GM12878 (cell line): ENCODE measurements at regions not wholly inside any gene's neighbourhood (a gene's known extent, or its start where the extent isn't known, plus 50 kb on each side); places are given as distances from the start of the nearest gene placed in this dataset.

Source experiments
- ATAC-seq: fragments of 200-7000 bp; cut with Tn5 transposase; 3 replicates; pipeline ENCODE4 v1.9.1; 2020; ENCODE audit warnings: mild to moderate bottlenecking, moderate library complexity
- BruUV-seq: library from RNA; stranded (reverse); fragments of 400-500 nt; replicated peaks from 2 replicates; lab custom pipeline; 2021; lab: Mats Ljungman, UMichigan
- CTCF ChIA-PET: fragments of 300-600 bp; sonication (Branson Sonifier 250); formaldehyde crosslinking; extraction: SDS; loops from one replicate; lab custom pipeline; 2021; ENCODE audit warnings: inconsistent platforms; lab: Yijun Ruan, JAX
- POLR2A ChIA-PET: fragments of 350-600 bp; formaldehyde crosslinking; extraction: SDS; loops from one replicate; lab custom pipeline; 2021; ENCODE audit warnings: inconsistent platforms; lab: Charles Lee
- RAD21 ChIA-PET: fragments of 300-600 bp; sonication (Branson Sonifier 250); formaldehyde crosslinking; loops from one replicate; lab custom pipeline; 2023; ENCODE audit warnings: antibody characterized with exemption; ENCODE audit not compliant: unreplicated experiment; lab: Charles Lee
- SMC1A ChIA-PET: fragments of 300-600 bp; sonication (Branson Sonifier 250); formaldehyde crosslinking; loops from one replicate; lab custom pipeline; 2023; ENCODE audit not compliant: unreplicated experiment, uncharacterized antibody; lab: Charles Lee
- DNase-seq: peaks from one replicate; pipeline ENCODE4 v3.0.0-alpha.2; 2011; ENCODE audit warnings: low read depth, low spot score
- FAIRE-seq: peaks from 3 replicates; lab custom pipeline; 2011; peaks lifted over from hg19 to GRCh38; lab: Jason Lieb, UNC
- H2AFZ ChIP-seq: 2 replicates; pipeline ENCODE4 v1.6.0; 2011; ENCODE audit warnings: low read depth, low read length, control low read depth; ENCODE audit not compliant: control insufficient read depth
- H3K27ac ChIP-seq: 2 replicates; pipeline ENCODE4 v1.5.1; 2011; ENCODE audit warnings: control low read depth; ENCODE audit not compliant: control insufficient read depth, insufficient read depth
- H3K27me3 ChIP-seq, 2 experiments: replicated peaks in 1 of 2; 2 replicates each; pipeline versions ENCODE4 v1.6.0 to v1.6.1; 2011; ENCODE audit warnings: low read length in 1 of 2; ENCODE audit not compliant: control insufficient read depth in 2 of 2, insufficient read depth in 2 of 2
- H3K36me3 ChIP-seq, 2 experiments: 2 replicates each; pipeline ENCODE4 v1.5.1; 2011; ENCODE audit warnings: low read length in 1 of 2; ENCODE audit not compliant: control insufficient read depth in 2 of 2, insufficient read depth in 2 of 2
- H3K4me1 ChIP-seq: 2 replicates; pipeline ENCODE4 v1.6.1; 2011; ENCODE audit warnings: mild to moderate bottlenecking, low read length, moderate library complexity, mixed read lengths; ENCODE audit not compliant: control insufficient read depth, insufficient read depth
- H3K4me2 ChIP-seq: 2 replicates; pipeline ENCODE4 v1.6.0; 2011; ENCODE audit warnings: control low read depth; ENCODE audit not compliant: control insufficient read depth, insufficient read depth
- H3K4me3 ChIP-seq: fragments of 200-600 bp; sonication (generic); 2 replicates; pipeline ENCODE4 v1.5.1; 2016
- H3K79me2 ChIP-seq: 2 replicates; pipeline ENCODE4 v1.6.0; 2011; ENCODE audit warnings: low read length; ENCODE audit not compliant: control insufficient read depth, insufficient read depth
- H3K9ac ChIP-seq: 2 replicates; pipeline ENCODE4 v1.8.0; 2011; ENCODE audit warnings: low read length, control low read depth, mixed read lengths; ENCODE audit not compliant: control insufficient read depth, insufficient read depth
- H3K9me3 ChIP-seq: replicated peaks from 3 replicates; pipeline ENCODE4 v1.5.1; 2011; ENCODE audit warnings: mild to moderate bottlenecking, low read length; ENCODE audit not compliant: control insufficient read depth, insufficient read depth
- H4K20me1 ChIP-seq: 2 replicates; pipeline ENCODE4 v1.6.0; 2011; ENCODE audit not compliant: control insufficient read depth, insufficient read depth
- CREM ChIP-seq: IDR thresholded peaks from 2 replicates; pipeline ENCODE4 v1.6.1; 2014; ENCODE audit warnings: antibody characterized with exemption, low read depth
- DPF2 ChIP-seq: fragments of 450-650 bp; IDR thresholded peaks from 2 replicates; pipeline ENCODE4 v1.6.1; 2017; ENCODE audit warnings: mild to moderate bottlenecking
- EP300 ChIP-seq, 2 experiments: fragments of 150-350 bp in 1 of 2; IDR thresholded peaks; 2 replicates each; pipeline ENCODE4 v1.6.1; 2011 to 2012; ENCODE audit warnings: low read depth in 2 of 2, low read length in 2 of 2, borderline replicate concordance in 1 of 2, improper control_type of control experiment in 1 of 2, inconsistent platforms in 1 of 2; ENCODE audit not compliant: control insufficient read depth in 1 of 2
- PAX8 ChIP-seq: fragments of 450-650 bp; IDR thresholded peaks from 2 replicates; pipeline ENCODE4 v1.6.1; 2017; ENCODE audit warnings: mild to moderate bottlenecking, moderate library complexity
- SIN3A ChIP-seq: IDR thresholded peaks from 2 replicates; pipeline ENCODE4 v1.6.1; 2012; ENCODE audit warnings: low read depth, low read length, improper control_type of control experiment
- SIX5 ChIP-seq: IDR thresholded peaks from 2 replicates; pipeline ENCODE4 v1.6.1; 2011; ENCODE audit warnings: mild to moderate bottlenecking, low read depth, low read length, moderate library complexity; ENCODE audit not compliant: severe bottlenecking
- SPI1 ChIP-seq: IDR thresholded peaks from 2 replicates; pipeline ENCODE4 v1.6.1; 2011; ENCODE audit warnings: low read depth, mild to moderate bottlenecking, low read length, moderate library complexity, borderline replicate concordance; ENCODE audit not compliant: insufficient read depth
- ZZZ3 ChIP-seq: IDR thresholded peaks from 2 replicates; pipeline ENCODE4 v1.6.1; 2011; ENCODE audit warnings: low read depth; ENCODE audit not compliant: control insufficient read depth, insufficient read length
- WGBS: methylation state at CpG from one replicate; pipeline ENCODE4 v1.1.6; 2016; ENCODE audit warnings: low lambda C conversion rate; ENCODE audit not compliant: insufficient replicate concordance, insufficient coverage; ENCODE audit errors: missing lambda C conversion rate; 5-methylcytosine and 5-hydroxymethylcytosine counted together
- in situ Hi-C: fragments of 300-500 bp; cut with MboI; formaldehyde crosslinking; loops from 9 replicates; pipeline ENCODE4 v1.14.3; 2018; ENCODE audit warnings: mixed read lengths
- intact Hi-C: fragments of 100-400 bp; cut with micrococcal nuclease; formaldehyde crosslinking; loops from one replicate; pipeline ENCODE4 v1.14.2; 2022; ENCODE audit not compliant: unreplicated experiment
- TF ChIP-seq, protein P1 (sequence below): IDR thresholded peaks from 2 replicates; pipeline ENCODE4 v1.6.1; 2012; ENCODE audit warnings: low read length, inconsistent platforms
- TF ChIP-seq, protein P2 (sequence below): fragments of 450-650 bp; formaldehyde crosslinking; IDR thresholded peaks from 2 replicates; pipeline ENCODE4 v1.4.0; 2022; ENCODE audit warnings: mild to moderate bottlenecking, moderate library complexity

DNA sequence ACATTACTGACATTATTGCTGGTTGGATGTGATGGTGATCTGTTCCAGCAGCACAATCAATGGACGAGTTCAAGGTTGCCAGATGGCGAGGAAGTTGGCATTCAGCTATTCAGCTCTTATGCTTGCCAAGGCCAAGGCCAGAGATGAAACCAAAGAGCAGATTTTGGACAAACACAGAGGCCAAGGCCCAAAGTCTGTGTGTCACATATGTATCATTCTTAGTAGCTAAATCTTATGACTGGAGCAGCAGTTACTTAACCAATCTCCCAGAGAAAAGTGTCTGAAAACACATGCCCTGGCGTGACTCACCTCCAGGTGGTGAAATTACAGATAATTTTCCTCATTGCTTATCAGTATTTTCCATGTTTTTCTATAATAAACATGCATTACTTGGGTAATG, 189.0 kb upstream of the EGFLAM start:
- Histone ChIP-seq H3K4me1 (no peaks in the 10 kb centered on the region), H3K4me3 (no peak overlapping the region), H3K27ac (no peak overlapping the region), H3K9me3 (no peaks in the 10 kb centered on the region), H4K20me1 (no peaks in the 10 kb centered on the region), H2AFZ (no peak overlapping the region), H3K79me2 (no peaks in the 10 kb centered on the region), H3K27me3 (no peaks in the 10 kb centered on the region; a peak in 1 of 4 replicates), H3K36me3 (no peaks in the 10 kb centered on the region), H3K4me2 (no peak overlapping the region), H3K9ac (no peak overlapping the region)
- CTCF ChIA-PET: no interaction called here
- WGBS: 0% methylated on average over 3 of the region's 3 CpGs
- no peak for DNase-seq
- TF ChIP-seq CREM (no peak), EP300 (IDR thresholded peaks at IDR 0.05; ENCODE audit: borderline replicate concordance in 1 of 2, control insufficient read depth in 1 of 2, low read depth in 2 of 2, low read length in 2 of 2) (no peak), DPF2 (no peak), SIX5 (no peak), ZZZ3 (no peak), SPI1 (no peak), PAX8 (no peak), SIN3A (no peak)
- TF ChIP-seq, protein P1, sequence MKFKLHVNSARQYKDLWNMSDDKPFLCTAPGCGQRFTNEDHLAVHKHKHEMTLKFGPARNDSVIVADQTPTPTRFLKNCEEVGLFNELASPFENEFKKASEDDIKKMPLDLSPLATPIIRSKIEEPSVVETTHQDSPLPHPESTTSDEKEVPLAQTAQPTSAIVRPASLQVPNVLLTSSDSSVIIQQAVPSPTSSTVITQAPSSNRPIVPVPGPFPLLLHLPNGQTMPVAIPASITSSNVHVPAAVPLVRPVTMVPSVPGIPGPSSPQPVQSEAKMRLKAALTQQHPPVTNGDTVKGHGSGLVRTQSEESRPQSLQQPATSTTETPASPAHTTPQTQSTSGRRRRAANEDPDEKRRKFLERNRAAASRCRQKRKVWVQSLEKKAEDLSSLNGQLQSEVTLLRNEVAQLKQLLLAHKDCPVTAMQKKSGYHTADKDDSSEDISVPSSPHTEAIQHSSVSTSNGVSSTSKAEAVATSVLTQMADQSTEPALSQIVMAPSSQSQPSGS: no peak
- TF ChIP-seq, protein P2, sequence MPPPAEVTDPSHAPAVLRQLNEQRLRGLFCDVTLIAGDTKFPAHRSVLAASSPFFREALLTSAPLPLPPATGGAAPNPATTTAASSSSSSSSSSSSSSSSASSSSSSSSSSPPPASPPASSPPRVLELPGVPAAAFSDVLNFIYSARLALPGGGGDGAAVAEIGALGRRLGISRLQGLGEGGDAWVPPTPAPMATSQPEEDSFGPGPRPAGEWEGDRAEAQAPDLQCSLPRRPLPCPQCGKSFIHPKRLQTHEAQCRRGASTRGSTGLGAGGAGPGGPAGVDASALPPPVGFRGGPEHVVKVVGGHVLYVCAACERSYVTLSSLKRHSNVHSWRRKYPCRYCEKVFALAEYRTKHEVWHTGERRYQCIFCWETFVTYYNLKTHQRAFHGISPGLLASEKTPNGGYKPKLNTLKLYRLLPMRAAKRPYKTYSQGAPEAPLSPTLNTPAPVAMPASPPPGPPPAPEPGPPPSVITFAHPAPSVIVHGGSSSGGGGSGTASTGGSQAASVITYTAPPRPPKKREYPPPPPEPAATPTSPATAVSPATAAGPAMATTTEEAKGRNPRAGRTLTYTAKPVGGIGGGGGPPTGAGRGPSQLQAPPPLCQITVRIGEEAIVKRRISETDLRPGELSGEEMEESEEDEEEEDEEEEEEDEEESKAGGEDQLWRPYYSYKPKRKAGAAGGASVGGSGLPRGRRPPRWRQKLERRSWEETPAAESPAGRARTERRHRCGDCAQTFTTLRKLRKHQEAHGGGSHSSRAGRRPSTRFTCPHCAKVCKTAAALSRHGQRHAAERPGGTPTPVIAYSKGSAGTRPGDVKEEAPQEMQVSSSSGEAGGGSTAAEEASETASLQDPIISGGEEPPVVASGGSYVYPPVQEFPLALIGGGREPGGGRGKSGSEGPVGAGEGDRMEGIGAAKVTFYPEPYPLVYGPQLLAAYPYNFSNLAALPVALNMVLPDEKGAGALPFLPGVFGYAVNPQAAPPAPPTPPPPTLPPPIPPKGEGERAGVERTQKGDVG (CRISPR knock-in tag): no peak
- ATAC-seq: no peak
- SMC1A ChIA-PET: no interaction called here
- POLR2A ChIA-PET: no interaction called here
- RAD21 ChIA-PET: no interaction called here
- in situ Hi-C loops: no loop called here
- BruUV-seq: no TSS peak
- intact Hi-C loops: no loop called here
- FAIRE-seq: no peak
